ENCODE measurements at regions not wholly inside any gene's neighbourhood (a gene's known extent, or its start where the extent isn't known, plus 50 kb on each side); places are given as distances from the start of the nearest gene placed in this dataset.

DNA sequence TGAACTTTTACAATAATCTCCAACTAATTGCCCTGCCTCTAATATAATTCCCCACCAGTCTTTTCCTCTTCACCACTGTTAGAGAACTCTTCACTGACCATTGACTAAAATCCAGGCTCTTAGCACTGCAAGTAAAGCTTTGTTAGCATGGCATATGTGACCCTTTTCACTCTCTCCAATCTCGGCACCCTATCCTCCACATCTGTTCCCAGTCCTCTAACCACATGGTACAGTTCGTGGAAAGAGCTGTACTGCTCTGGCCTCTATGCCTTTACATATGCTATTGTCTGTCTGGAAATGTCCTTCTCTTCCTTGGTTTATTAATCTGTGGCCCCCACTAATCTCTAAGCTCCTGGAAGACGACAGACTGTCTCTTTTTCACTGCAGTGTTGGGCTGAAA, 63.0 kb upstream of the EIF2S2 start:
- TF ChIP-seq, protein P1, sequence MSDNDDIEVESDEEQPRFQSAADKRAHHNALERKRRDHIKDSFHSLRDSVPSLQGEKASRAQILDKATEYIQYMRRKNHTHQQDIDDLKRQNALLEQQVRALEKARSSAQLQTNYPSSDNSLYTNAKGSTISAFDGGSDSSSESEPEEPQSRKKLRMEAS (IDR thresholded peaks at IDR 0.05; ENCODE audit: low read depth, low read length) = no peak
- TF ChIP-seq, protein P2, sequence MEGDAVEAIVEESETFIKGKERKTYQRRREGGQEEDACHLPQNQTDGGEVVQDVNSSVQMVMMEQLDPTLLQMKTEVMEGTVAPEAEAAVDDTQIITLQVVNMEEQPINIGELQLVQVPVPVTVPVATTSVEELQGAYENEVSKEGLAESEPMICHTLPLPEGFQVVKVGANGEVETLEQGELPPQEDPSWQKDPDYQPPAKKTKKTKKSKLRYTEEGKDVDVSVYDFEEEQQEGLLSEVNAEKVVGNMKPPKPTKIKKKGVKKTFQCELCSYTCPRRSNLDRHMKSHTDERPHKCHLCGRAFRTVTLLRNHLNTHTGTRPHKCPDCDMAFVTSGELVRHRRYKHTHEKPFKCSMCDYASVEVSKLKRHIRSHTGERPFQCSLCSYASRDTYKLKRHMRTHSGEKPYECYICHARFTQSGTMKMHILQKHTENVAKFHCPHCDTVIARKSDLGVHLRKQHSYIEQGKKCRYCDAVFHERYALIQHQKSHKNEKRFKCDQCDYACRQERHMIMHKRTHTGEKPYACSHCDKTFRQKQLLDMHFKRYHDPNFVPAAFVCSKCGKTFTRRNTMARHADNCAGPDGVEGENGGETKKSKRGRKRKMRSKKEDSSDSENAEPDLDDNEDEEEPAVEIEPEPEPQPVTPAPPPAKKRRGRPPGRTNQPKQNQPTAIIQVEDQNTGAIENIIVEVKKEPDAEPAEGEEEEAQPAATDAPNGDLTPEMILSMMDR (IDR thresholded peaks at IDR 0.05; ENCODE audit: low read depth, low read length) = no peak
- no peak for TF ChIP-seq MYC (IDR thresholded peaks at IDR 0.05; ENCODE audit: low read depth, low read length)
- no peak for TF ChIP-seq POLR2A (IDR thresholded peaks at IDR 0.05; ENCODE audit: extremely low read depth, insufficient read length)
- no peak overlapping the region for H3K4me3 ChIP-seq (ENCODE audit: low read depth, low read length)
- DNase-seq (ENCODE audit: low read depth) = no peak

DNA sequence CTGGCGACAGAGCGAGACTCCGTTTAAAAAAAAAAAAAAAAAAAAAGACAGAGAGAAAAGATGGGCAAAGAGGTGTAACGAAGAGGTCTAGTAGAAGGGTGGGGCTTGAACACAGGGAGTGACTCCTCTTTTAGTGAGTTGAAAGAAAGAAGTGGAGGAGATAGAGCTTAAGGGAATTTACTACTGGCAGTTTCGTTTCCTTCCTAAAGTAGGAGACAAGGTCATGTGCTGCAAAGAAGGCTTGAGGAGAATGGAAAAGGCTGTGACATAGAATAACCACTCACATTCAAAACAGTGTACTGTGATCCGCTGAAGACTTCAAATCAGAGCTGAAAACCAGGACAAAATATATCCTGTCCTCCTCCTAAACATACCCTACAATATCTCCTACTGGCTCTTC, 63.8 kb upstream of the EIF2S2 start:
- DNase-seq (ENCODE audit: low read depth) = no peak
- no peak overlapping the region for H3K4me3 ChIP-seq (ENCODE audit: low read depth, low read length)
- TF ChIP-seq, protein P1 (IDR thresholded peaks at IDR 0.05; ENCODE audit: low read depth, low read length) = no peak
- TF ChIP-seq MYC (IDR thresholded peaks at IDR 0.05; ENCODE audit: low read depth, low read length) (no peak), POLR2A (IDR thresholded peaks at IDR 0.05; ENCODE audit: extremely low read depth, insufficient read length) (no peak)
- TF ChIP-seq, protein P2 (IDR thresholded peaks at IDR 0.05; ENCODE audit: low read depth, low read length) = no peak

GRCh38 chr20:34177052-34177451, 64.2 kb upstream of the ASIP start:
- no peak overlapping the region for H3K4me3 ChIP-seq (ENCODE audit: low read depth, low read length)
- DNase-seq (ENCODE audit: low read depth) = no peak
- no peak for TF ChIP-seq POLR2A (IDR thresholded peaks at IDR 0.05; ENCODE audit: extremely low read depth, insufficient read length)
- no peak for TF ChIP-seq MYC (IDR thresholded peaks at IDR 0.05; ENCODE audit: low read depth, low read length)
- TF ChIP-seq, protein P1 (IDR thresholded peaks at IDR 0.05; ENCODE audit: low read depth, low read length) = no peak
- TF ChIP-seq, protein P2 (IDR thresholded peaks at IDR 0.05; ENCODE audit: low read depth, low read length) = no peak

DNA sequence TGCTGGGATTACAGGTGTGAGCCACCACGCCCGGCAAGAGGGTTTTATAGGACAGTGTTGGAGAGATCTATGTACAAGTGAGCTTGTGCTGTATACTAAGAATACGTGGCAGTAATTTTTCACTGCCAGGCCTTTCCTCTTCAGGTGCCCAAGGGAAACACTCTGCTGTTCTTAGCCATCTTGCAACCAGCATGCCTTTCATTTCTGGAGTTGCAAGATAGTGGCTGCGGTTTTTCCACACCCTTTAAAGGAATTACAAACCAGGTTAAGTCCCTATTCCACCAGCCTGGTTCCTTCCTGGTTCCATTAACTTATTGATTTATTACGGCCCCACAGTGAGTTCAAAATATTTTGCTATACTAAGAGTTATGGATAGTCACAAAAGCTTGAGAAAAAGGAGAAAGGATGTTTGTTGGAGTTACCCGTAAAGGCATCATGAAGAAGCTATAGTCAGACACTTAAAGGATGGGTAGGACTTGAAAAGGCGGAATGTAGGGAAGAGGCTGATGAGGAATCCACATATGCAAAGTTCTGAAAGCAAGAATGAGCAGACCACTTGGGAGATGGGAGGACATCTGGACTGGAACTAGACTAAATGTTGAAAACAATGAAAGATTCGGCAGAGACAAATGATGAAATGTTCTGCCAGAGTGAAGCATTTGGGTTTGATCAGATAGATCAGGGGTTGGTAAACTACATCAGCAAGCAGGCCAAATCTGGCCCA, 61.4 kb upstream of the ASIP start:
- TF ChIP-seq, protein P1 (IDR thresholded peaks at IDR 0.05; ENCODE audit: low read depth, low read length) = no peak
- no peak for TF ChIP-seq MYC (IDR thresholded peaks at IDR 0.05; ENCODE audit: low read depth, low read length)
- no peak for DNase-seq (ENCODE audit: low read depth)

DNA sequence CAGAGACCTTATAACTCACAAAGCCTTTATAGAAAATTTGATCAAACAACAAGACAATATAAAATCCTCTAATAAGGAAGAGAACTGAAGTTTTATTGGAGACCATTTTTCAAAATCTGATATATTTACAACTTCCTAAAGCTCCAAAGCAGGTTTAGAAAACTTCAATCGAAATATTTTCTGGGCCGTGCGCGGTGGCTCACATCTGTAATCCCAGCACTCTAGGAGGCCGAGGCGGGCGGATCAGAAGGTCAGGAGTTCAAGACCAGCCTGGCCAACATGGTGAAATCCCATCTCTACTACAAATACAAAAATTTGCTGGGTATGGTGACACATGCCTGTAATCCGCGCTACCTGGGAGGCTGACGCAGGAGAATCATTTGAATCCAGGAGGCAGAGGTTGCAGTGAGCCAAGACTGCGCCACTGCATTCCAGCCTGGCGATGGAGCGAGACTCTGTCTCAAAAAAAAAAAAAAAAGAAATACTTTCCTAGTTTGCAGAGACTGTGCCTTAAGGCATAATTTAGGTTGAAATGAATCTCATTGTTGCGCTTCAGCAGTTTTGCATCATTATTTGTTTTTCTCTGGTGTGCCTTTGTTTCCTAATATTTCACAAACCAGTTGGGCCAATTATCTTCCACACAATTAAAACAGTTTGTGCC, 60.6 kb upstream of the ASIP start:
- no peak overlapping the region for H3K4me3 ChIP-seq (ENCODE audit: low read depth, low read length)
- DNase-seq (ENCODE audit: low read depth) = no peak
- TF ChIP-seq, protein P2 (IDR thresholded peaks at IDR 0.05; ENCODE audit: low read depth, low read length) = no peak
- TF ChIP-seq MYC (IDR thresholded peaks at IDR 0.05; ENCODE audit: low read depth, low read length) (no peak), POLR2A (IDR thresholded peaks at IDR 0.05; ENCODE audit: extremely low read depth, insufficient read length) (no peak)
- TF ChIP-seq, protein P1 (IDR thresholded peaks at IDR 0.05; ENCODE audit: low read depth, low read length) = no peak

More for the DNA sequence above, 61.4 kb upstream of the ASIP start:
- no peak overlapping the region for H3K4me3 ChIP-seq (ENCODE audit: low read depth, low read length)

DNA sequence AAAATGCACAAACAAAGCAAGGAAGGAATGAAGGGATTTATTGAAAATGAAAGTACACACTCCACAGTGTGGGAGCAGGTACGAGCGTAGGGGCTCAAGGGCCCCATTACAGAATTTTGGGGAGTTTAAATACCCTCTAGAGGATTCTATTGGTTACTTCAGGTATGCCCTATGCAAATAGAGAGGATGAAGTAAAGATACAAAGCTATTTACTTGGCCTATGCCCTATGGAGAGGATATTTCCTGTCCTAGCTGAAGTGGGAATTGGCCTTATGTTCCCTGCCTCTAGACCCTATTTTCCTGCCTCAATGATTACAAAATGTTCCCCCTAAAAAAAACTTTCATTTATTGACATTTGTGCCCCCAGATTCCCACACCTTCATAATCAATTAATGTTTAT, 59.7 kb upstream of the ASIP start:
- DNase-seq (ENCODE audit: low read depth) = no peak
- H3K4me3 ChIP-seq (ENCODE audit: low read depth, low read length) = no peak overlapping the region
- TF ChIP-seq POLR2A (IDR thresholded peaks at IDR 0.05; ENCODE audit: extremely low read depth, insufficient read length) (no peak), MYC (IDR thresholded peaks at IDR 0.05; ENCODE audit: low read depth, low read length) (no peak)
- TF ChIP-seq, protein P2 (IDR thresholded peaks at IDR 0.05; ENCODE audit: low read depth, low read length) = no peak
- TF ChIP-seq, protein P1 (IDR thresholded peaks at IDR 0.05; ENCODE audit: low read depth, low read length) = no peak

All from NB4 (cell line).